SK-N-SH (cell line): ENCODE measurements at regions not wholly inside any gene's neighbourhood (a gene's known extent, or its start where the extent isn't known, plus 50 kb on each side); places are given as distances from the start of the nearest gene placed in this dataset.

Experiments used
- CTCF ChIP-seq: fragments of 200-600 bp; sonication (generic); IDR thresholded peaks from 2 replicates; pipeline ENCODE4 v1.6.1; 2017; ENCODE audit warnings: antibody characterized with exemption, mild to moderate bottlenecking, moderate library complexity
- GABPA ChIP-seq: IDR thresholded peaks from 2 replicates; pipeline ENCODE4 v1.4.0; 2012; ENCODE audit warnings: low read depth, mild to moderate bottlenecking
- NRF1 ChIP-seq: IDR thresholded peaks from 2 replicates; pipeline ENCODE4 v1.6.1; 2012; ENCODE audit warnings: low read depth, mild to moderate bottlenecking, low read length
- REST ChIP-seq: IDR thresholded peaks from 2 replicates; pipeline ENCODE4 v1.6.1; 2012; ENCODE audit warnings: mild to moderate bottlenecking, low read depth, low read length, moderate library complexity

DNA sequence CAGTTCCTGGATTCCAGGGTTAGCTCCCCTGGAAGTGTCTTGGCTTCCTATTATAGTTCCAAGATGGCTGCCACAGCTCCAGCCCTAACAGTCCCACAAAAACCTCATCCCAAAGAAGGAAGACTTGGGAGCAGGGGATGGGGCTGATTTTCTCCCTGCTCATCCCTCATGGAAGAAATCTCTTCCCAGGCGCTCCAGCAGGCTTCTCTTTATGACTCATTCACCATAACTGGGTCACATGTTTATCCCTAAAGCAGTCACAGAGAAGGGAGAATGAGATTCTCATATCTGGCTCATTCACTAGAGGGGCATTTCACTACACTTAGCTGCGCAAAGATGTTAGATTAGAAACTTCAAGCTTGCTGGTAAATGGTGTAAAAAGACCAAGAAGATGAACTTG lies 206.5 kb upstream of the IRX3 start:
- no peak for TF ChIP-seq NRF1
- no peak for TF ChIP-seq CTCF
- no peak for TF ChIP-seq REST
- TF ChIP-seq GABPA = no peak
